CD4-positive, alpha-beta T cell treated with Interleukin-21 for 1 hour (primary cell): ENCODE measurements at regions not wholly inside any gene's neighbourhood (a gene's known extent, or its start where the extent isn't known, plus 50 kb on each side); places are given as distances from the start of the nearest gene placed in this dataset.
"Not testable (repeated sequence)": the region's sequence is repeated elsewhere in the genome, so short reads cannot be mapped to it uniquely, and the experiment has no call there.

Experiments used
- DNase-seq: peaks from one replicate; pipeline ENCODE4 v3.0.0-alpha.2; 2020

DNA sequence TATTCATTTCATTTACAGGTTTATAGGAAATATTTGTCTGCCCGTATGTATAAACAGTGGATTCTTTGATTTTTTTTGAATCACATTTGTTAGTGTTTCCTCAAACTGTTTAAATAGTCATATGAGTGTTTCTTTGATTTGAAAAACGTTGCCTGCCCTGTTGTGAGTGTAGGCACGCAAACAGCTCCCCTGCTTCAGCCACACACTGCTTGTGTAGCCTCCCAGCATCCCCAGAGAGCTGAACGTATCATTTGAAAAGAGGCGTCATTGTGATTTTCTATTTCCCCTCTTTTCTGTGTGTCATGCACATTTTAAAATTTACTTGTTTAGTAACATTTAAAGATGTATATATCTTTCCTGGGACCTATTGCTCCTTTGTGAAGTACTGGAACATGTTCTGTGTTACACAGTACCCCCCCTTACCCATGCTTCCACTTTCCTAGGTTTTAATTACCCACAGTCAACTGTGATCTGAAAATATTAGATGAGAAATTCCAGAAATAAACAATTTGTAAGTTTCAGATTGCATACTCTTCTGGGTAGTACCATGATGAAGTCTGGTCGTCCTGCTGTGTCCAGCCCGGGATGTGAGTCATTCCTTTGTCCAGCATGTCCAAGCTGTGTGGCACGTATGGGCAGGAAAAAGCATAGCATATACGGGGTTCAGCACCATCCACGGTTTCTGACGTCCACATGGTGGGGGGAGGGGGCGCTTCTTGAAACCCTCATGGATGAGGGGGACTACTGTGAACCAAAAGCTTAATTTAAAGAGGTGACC lies 78.7 kb downstream of the NPIPB11 start:
- DNase-seq, result not testable (repeated sequence)

DNA sequence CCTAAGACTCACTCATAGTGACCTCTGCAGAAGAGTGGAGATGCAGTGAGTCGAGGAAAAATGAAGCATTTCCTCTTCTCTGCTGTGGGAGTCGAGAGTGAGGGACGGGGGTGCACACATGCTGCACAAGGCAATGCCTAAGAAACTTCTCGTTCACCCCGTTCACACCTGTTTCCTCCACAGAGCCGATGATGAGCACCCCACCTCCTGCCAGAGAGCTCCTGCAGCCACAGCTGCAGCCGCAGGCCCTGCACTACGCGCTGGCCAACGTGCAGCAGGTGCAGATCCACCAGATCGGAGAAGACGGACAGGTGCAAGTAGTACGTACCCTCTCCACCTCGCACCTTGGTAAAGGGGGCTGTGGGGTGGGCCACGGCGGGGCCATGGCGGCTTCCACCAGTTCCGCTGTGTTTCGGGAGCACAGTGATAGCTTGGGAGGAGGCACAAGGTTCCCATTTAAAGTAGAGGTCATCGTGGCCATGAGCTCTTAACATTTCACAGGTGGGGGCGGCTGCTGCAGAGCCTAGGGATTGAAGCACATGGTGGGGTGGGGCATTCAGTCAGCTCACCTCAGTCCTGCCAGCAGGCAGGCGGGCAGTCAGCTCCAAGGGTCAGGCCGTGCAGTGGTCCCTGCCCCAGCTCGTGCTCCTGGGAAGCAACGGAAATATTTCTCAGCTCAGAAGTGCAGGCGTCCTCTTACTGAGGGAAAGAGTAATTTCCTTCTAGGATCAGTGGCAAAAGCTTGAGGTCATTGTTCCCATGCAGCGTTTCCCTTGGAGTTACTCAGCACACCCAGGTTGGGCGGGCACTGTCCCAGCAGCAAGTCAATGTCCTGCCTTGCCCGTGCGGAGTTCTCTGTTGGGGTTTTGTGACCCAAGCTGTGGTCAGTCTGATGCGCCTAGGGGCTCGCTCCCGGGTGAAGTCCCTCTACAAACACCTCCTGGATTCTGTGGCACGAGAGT lies 80.1 kb downstream of the NPIPB11 start:
- not testable (repeated sequence) for DNase-seq

DNA sequence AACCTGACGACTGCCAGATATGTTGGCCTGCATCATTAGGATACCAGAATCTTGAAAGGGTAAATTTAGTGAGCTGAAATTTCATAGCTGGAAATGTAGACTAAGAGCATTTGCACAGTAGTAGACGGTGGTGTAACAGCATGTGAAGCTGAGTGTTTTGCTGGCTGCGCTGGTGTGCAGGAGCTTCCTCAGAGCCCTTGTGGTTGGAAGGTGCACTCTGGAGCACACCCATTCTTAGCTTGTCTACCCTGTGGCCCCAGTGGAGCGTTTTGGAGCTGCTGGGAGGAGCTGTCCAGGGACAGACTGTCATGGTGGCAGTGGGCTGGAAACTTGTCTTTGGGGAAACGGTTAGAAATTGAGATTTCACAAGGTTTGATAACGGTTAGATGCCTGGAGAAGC lies 82.8 kb downstream of the NPIPB11 start:
- DNase-seq, result not testable (repeated sequence)

DNA sequence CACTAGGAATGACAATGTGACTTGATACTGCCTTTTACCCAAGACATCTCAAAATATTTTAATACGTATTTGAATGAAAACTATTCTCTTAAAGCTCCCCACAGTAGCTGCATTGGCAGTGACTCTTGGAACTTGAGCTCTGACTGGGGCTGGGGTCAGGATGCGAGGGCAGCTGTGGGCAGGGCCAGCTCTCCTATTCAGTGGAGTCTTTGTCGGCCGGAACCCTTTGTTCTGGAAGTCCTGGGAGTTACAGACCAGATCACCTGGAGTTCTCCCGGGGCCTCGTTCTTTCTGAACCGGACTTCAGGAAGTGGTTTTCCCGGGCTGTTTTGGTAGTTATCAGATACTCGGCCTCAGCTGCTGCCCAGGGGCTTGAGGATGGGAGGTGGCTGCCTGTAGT lies 84.9 kb downstream of the NPIPB11 start:
- DNase-seq, result no peak

DNA sequence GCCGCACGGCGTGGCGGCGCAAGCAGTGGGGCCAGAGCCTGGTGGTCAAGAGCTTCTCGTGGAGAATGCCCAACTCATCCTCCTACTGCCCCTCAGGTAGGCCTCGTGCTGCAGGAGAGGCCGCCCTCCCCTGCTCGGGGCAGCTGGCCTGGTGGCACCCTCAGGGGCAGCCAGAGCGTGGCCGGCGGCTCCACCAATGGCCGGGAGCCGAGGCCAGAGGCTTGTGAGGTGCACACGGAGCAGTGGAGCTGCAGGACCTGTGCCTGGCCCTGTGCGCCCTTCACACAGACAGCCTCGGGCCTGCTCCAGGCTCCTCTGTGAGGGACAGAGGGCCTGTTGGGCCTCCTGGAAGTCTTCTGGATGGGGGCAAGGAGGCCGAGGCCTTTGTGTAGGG lies 85.5 kb downstream of the NPIPB11 start:
- DNase-seq, result no peak

DNA sequence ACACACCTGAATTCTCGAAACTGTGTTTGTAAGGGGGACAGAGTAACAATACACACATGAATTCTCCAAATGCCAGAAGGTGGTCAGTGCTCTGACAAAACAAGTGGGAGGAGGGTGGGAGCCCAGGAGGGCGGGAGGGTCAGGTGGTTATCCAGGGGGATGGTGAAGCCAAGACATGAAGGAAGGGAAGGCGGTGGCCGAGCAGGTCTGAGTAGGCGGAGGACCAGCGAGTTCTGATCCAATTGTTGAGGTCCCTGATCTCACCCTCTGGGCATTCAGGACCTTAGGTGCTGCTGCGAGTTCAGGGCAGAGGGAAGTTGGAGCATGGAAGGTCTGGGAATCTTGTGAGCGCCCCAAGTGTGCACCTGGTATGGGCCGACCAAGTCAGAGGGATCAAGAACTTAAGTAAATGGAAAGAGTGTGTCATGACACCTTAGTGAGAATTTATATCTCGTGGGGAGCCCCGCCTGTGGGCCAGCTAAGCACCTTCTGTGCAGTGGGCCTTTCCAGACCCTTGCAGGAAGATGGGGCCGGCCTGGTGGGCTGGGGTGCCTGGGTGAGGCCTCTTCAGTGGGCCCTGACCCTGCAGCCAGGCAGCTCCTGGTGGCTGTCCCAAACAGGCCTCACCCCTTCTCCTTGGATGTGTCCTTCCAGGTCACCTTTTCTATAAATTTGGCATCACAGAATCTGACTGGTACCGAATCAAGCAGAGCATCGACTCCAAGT lies 86.1 kb downstream of the NPIPB11 start:
- DNase-seq, result no peak

DNA sequence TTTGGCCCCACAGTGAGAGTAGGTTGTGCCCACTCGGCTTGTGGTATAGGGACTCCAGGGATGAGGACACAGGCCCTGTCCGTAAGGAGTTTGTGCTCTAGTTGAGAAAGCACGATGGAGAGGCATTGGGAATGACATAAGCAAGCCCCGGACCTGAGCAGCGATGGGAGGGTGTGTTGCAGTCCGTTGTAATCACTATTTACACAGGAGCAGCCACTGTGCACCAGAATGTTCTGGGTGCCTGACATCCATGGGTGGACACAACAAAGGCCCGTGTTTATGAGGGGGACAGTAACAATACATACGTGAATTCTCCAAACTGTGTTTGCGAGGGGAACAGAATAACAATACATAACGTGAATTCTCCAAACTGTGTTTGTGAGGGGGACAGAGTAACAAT lies 86.8 kb downstream of the NPIPB11 start:
- DNase-seq, result no peak

DNA sequence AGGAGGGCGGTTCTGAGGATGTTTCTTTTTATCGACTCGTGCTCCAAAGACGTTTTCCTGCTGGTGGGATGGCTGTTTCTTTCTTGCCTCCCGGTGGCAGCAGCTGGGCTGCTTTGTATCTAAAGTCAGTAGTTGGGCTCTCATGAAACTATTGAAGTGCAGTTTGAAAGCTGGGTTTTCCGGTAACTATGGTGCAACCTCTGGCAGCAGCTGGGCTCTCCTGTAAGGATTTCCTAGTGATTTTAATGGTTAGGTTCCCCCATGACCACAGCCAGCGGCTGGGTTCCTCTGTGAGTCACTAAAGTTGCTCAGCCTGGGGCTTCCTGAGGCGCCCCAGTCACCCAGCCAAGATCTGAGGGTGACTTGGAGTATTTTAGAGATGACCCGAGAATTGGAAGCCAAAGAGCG lies 87.9 kb downstream of the NPIPB11 start:
- peak; percentile 10 for DNase-seq

DNA sequence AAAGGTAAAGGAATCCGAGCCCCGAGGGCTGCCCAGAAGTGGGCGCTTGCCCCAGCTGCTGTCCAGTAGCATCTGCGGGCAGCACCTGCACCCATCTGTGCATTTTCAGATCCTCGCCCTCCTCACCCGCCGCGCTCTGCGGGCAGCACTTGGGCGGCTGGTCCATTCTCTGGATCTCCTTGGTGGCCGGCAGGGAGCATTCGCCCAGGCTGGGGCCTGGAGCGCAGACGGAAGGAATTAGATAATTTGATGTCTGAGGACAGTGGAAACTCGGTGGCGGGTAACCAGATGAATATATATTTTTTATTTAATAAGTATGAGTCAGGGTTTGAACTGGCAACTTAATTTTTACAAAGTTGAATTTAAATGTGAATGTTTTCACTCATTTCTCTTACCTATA lies 88.5 kb downstream of the NPIPB11 start:
- no peak for DNase-seq

DNA sequence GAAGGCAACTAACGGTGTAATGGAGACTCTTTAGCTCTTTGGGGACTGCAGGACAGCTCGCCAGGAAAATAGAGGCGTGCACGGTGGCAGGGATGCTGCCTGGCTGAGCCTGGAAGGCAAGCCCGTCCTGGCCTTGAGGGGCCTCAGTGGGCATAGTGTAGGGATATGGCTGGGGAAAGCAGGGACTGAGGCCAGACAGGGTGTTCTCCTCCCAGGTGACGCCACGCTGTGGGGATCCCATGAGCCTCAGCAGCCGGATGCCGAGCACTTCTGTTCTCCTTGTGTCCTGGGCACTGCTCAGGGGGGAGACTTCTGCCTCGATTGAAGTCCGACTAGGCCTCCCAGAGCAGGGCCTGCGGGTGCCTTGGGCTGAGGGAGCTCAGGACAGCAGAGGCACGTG lies 89.2 kb downstream of the NPIPB11 start:
- DNase-seq, result no peak

DNA sequence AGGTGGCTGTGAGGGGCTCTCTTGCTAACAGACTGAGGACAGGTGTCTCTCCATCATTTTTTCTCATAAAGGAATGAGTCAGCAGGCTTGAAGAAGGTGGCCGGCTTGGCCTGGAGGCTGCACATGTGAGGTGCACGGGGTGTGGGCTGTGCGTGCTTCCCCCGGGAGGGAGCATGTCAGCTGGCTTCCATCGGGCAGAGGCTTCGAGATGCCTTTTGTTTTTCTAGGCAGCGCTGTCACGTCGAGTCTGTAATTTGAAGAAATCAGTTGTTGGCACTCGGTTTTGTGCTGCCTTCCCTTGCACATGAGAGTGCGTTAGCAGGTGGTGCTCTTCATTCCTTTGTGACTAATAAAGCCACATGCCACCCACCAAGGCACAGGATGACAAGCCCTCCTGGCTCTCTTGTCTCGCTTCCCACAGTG lies 89.7 kb downstream of the NPIPB11 start:
- DNase-seq, result no peak

DNA sequence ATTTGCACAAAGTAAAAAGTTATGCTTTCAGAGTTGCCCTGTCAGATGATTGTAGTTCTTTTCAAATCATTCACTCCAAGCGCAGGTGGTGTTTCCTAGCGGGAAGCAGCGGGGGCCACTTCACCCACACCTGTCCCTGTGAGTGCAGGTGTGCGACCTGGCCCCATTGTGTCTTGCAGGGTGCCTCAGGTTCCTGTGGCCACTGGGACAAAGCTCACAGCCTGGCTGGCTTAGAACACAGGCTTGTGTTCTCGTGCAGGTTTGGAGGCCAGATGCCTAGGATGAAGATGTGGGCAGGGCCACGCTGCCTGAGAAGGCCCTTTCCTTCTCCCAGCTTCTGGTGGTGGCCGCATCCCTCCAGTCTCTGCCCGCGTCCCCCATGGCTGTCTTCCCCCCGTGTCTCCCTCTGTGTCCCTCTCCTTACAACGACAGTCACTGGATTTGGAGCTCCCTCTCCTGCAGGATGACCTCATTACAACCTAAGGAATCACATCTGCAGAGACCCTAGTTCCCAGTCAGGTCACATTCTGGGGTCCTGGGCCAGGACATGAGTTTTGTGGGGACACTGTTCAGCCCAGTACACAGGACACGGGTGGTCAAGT lies 90.5 kb downstream of the NPIPB11 start:
- no peak for DNase-seq

DNA sequence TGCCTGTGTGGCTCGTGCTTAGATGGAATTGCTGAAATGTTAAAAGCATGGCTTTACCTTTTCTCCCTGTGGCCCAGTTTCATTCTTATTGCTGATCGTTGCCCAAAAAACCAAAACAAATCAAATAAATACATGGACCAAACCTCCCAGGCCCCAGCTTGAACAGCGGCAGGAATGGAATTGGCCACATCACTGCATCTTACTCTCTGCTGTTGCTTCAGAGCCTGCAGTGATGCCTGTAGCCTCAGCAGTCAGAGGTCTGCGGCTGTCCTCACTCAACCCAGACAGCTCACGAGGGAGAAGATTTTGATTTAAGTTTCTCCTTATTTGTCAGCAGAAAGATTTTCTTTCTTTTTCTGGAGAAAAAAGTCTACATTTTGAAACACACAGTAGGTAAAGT lies 91.5 kb downstream of the NPIPB11 start:
- DNase-seq, result no peak

DNA sequence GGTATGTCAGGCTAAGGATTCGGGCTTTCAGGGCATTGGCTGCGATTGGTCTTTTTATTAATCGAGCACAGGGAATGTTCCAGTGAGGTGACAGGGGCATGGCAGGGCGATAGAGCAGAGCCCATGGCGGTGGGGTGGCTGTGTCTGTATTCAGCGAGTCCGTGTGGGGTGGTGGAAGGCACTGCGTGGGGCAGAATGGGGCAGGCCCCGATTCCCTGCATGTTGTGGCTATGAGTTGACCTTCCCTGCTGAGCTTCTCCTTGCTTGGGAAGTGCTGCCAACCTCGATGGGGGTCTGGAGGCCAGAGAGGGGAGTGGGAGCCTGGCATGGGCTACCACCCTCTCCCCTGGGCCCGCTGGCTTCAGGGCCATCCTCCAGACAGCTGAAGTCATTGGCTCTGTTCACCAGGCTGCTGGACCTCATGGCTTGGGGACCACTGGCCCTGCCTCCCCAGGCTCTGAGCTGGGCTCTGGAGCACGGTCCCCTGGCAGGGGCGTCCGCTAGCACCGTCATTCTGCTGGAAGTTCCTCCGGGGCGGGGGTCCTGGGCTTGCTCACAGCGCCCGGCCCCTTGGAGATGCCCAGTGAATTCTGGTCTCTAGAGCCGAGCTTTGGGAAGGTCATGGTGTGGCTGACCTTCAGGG lies 92.1 kb downstream of the NPIPB11 start:
- no peak for DNase-seq

DNA sequence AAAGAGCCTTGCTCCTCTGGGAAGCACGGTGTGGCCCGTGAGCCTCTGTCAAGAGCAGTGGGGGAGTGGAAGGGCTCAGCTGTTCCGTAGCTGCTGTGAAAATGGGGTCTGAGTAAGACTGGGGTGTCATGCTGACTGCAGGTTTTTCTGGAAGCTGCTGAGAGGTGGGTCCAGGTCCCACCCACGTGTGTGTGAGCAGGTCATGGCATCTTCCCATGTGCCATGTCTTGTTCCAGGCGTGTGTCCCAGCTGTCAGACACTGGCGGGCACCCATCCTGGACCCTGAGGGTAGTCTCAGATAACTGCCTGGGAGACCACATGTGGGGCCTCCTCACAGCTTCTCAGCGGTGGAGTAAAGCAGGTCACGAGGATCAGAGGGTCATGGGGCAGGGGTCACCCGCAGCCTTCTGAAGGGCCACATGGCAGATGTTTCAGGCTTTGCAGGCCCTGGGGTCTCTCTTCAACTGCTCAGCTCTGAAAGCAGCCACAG lies 92.9 kb downstream of the NPIPB11 start:
- DNase-seq, result no peak

DNA sequence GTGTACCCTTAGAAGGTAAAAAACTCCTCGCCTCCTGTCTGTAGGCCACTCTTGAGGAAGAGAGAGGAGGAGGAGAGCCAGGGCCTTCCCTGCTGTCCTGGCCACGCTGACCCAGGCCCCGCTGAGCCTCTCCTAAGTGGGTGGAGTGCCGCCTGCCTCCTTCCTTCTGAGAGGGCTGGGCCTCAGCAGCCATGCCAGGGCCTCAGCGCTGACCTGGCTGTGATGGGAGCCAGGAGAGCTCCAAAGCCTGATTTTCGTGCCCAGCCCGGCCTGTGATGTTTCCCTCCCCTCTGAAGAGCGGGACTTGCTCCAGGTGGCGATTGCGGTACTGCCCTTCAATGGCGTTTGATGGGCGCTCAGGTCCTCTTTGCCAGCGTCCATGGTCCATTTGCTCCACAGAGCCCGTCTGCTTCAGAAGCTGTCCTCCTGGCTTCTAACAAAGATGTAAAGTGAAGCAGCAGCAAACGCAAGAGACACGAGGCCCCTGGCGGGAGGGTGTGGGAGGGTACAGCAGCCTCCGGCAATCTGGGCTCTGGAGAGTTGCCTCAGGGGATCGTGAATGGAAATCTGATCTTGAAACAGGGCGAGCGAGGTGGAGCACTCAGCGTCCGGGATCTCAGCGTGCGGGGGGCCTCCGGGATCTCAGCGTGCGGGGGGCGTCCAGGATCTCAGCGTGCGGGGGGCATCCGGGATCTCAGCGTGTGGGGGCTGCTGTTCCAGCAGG lies 93.5 kb downstream of the NPIPB11 start:
- no peak for DNase-seq

DNA sequence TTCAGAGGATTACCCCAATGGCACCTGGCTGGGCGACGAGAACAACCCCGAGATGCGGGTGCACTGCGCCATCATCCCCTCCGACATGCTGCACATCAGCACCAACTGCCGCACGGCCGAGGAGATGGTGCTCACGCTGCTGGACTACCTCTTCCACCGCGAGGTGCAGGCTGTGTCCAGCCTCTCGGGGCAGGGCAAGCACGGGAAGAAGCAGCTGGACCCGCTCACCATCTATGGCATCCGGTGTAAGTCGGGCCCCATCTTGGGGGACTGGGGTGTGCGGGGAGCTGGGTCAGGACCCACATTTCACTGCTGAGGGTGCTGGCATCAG lies 94.2 kb downstream of the NPIPB11 start:
- not testable (repeated sequence) for DNase-seq

DNA sequence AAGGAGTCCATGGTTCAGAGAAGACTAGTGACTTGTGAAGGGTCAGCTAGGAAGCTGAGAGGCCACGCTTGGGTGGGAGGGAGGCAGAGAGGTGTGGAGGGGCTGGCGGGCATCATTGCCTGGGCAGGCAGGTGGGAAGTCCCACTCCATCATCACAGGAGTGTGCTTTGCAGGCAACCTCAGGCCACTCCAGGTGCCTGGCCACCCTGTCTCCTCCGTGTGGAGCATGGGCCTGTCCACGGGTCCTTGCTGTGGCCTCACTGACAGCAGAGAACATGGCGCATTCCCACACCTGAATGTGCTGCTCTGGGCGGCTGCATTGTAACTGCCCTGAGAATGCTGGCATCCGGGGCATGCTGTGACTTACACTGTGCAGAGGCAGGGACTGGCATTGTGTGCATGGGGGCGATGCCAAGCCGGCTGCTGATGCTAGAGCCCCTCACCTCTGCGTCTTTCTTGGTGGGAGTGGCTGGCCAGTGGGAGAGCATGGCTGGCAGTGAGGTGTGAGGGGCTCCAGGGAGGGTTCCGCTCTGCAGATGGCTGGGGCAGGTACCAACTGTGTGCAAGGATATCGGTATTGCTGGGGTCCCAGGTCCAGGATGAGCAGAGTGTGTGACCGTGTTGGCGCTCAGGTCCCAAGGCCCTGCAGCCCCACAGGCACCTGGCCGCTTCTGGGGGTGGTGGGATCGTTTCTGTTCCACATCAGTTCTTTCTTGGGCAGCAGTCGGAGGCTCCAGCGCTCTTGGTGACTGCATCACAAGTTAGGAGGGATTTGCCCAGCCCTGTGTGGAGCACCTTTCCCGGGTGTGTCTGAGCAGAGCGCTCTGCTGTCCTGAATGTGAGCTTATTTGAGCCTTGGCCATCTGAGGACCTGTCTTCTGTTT lies 94.8 kb downstream of the NPIPB11 start:
- DNase-seq, result no peak

DNA sequence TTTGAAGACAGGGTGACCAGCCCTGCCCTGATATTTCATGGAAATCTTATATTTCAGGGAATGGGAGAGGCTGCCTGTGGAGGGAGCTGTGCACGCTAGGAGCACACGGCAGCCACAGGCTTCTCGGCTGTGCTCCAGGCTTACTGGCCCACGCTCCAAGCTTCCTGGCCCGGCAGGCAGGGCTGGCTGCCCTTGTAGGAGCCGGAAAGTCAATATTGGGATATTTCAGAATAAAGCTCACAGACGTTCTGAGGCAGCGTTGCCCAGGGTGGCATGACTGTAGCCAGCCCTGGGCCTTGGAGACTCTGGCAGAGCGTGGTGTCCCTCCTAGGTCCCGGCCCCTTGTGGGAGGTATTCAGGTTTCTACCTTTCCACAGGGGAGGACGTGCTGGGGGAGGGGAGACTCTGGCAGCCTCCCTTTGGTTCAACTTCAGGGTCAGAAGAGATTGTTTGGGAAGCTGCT lies 95.6 kb downstream of the NPIPB11 start:
- no peak for DNase-seq

DNA sequence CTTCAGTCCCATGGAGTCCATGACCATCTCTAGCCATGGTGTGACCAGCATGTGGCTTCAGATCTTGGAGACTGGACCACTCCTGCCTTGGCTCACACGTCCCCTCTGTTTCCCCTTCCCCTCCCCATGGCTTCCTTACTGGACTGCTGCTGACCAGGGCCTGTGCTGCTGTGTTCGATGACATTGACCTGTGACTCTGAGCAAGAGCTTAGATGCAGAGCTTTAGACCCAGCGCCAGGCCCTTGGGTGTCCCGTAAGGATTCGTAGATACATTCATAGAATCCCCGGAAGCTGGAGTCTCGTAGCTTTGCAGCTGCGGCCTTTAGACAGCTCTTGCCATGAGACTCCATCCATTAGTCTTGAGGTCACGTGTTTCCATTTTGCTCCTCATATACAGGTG lies 96.3 kb downstream of the NPIPB11 start:
- not testable (repeated sequence) for DNase-seq
